ENCODE measurements at regions not wholly inside any gene's neighbourhood (a gene's known extent, or its start where the extent isn't known, plus 50 kb on each side); places are given as distances from the start of the nearest gene placed in this dataset.

DNA sequence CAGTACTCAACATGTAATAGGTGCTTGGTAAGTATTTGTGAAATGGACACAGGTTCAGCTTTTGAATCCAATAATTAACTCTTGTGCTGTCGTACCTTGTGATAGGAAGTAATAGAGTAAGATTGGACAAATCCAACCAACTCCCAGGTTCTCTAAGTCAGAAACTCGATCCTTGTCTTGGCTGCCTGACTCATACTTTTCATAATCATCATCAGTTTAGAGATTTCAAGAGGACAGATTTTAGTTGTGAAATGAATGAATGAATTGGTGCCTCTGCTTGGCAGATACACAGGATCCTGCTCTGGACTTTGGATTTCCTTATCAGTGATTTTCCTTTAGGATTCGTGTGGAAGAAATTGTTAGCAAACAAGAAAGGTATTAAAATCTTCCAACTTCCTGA lies 1145.2 kb downstream of the AACS start:
- no peak for DNase-seq (ENCODE audit: low read depth in 1 of 2, low spot score in 1 of 2)
- Histone ChIP-seq H3K27ac (replicated peaks) (no peak overlapping the region), H3K27me3 (ENCODE audit: insufficient read depth, poor library complexity, severe bottlenecking) (peaks cover 2% of the 10 kb centered on the region), H3K4me3 (replicated peaks; ENCODE audit: insufficient read depth, low read length) (no peak overlapping the region)
- no peak for TF ChIP-seq SPI1 (IDR thresholded peaks at IDR 0.05; ENCODE audit: borderline replicate concordance, low read depth)
- TF ChIP-seq, protein P1, sequence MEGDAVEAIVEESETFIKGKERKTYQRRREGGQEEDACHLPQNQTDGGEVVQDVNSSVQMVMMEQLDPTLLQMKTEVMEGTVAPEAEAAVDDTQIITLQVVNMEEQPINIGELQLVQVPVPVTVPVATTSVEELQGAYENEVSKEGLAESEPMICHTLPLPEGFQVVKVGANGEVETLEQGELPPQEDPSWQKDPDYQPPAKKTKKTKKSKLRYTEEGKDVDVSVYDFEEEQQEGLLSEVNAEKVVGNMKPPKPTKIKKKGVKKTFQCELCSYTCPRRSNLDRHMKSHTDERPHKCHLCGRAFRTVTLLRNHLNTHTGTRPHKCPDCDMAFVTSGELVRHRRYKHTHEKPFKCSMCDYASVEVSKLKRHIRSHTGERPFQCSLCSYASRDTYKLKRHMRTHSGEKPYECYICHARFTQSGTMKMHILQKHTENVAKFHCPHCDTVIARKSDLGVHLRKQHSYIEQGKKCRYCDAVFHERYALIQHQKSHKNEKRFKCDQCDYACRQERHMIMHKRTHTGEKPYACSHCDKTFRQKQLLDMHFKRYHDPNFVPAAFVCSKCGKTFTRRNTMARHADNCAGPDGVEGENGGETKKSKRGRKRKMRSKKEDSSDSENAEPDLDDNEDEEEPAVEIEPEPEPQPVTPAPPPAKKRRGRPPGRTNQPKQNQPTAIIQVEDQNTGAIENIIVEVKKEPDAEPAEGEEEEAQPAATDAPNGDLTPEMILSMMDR (IDR thresholded peaks at IDR 0.05; ENCODE audit: insufficient read depth, low read length): no peak
- no peak for TF ChIP-seq GABPA (IDR thresholded peaks at IDR 0.05; ENCODE audit: low read depth)
- TF ChIP-seq POLR2AphosphoS5 (IDR thresholded peaks at IDR 0.05; ENCODE audit: low read depth): no peak
- TF ChIP-seq, protein P2, sequence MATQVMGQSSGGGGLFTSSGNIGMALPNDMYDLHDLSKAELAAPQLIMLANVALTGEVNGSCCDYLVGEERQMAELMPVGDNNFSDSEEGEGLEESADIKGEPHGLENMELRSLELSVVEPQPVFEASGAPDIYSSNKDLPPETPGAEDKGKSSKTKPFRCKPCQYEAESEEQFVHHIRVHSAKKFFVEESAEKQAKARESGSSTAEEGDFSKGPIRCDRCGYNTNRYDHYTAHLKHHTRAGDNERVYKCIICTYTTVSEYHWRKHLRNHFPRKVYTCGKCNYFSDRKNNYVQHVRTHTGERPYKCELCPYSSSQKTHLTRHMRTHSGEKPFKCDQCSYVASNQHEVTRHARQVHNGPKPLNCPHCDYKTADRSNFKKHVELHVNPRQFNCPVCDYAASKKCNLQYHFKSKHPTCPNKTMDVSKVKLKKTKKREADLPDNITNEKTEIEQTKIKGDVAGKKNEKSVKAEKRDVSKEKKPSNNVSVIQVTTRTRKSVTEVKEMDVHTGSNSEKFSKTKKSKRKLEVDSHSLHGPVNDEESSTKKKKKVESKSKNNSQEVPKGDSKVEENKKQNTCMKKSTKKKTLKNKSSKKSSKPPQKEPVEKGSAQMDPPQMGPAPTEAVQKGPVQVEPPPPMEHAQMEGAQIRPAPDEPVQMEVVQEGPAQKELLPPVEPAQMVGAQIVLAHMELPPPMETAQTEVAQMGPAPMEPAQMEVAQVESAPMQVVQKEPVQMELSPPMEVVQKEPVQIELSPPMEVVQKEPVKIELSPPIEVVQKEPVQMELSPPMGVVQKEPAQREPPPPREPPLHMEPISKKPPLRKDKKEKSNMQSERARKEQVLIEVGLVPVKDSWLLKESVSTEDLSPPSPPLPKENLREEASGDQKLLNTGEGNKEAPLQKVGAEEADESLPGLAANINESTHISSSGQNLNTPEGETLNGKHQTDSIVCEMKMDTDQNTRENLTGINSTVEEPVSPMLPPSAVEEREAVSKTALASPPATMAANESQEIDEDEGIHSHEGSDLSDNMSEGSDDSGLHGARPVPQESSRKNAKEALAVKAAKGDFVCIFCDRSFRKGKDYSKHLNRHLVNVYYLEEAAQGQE (IDR thresholded peaks at IDR 0.05; ENCODE audit: insufficient replicate concordance, low read depth): no peak

DNA sequence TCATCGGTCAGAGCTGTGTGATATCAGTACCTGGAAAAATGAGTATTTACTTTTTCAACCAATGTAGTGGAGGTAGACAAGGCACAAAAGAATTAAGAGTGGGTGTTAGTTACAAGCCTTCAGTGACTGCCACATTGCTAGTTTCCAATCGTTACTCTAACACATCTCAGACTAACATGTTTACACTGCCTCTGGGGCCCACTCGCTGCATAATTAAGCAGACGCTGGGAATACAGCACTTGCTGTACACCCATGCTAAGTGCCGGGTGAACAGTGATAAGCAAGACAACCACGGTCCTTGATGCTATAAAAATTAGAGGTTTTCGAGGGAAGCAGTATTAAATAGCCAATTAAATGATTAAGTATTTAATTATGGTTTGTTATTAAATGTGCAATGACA lies 1147.6 kb downstream of the AACS start:
- no peak overlapping the region for H3K27ac ChIP-seq (replicated peaks)
- DNase-seq (ENCODE audit: low read depth in 1 of 2, low spot score in 1 of 2): no peak
- peaks cover 2% of the 10 kb centered on the region for H3K27me3 ChIP-seq (ENCODE audit: insufficient read depth, poor library complexity, severe bottlenecking)
- H3K4me3 ChIP-seq (replicated peaks; ENCODE audit: insufficient read depth, low read length): no peak overlapping the region
- TF ChIP-seq, protein P1 (IDR thresholded peaks at IDR 0.05; ENCODE audit: insufficient read depth, low read length): no peak
- TF ChIP-seq POLR2AphosphoS5 (IDR thresholded peaks at IDR 0.05; ENCODE audit: low read depth) (no peak), SPI1 (IDR thresholded peaks at IDR 0.05; ENCODE audit: borderline replicate concordance, low read depth) (no peak), GABPA (IDR thresholded peaks at IDR 0.05; ENCODE audit: low read depth) (no peak)
- TF ChIP-seq, protein P2 (IDR thresholded peaks at IDR 0.05; ENCODE audit: insufficient replicate concordance, low read depth): no peak

DNA sequence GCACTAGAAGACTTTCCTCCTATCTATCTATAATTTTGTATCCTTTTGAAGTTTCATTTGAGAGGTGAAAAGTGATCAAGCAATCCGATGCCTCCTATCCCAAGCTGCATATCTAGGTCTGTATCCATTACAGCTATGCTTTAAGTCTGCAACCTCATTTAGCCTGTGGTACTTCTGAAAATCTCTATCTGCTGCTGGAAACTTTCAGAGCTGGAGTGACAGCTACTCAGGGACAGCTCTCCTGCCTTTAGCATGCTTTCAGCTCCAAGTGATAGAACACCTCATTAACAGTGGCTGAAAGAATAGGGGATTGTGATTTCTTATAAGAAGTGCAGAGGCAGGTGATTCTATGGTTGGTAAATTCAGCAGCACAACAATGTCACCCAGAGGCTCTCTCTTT lies 1153.5 kb downstream of the AACS start:
- no peaks in the 10 kb centered on the region for H3K27me3 ChIP-seq (ENCODE audit: insufficient read depth, poor library complexity, severe bottlenecking)
- no peak overlapping the region for H3K27ac ChIP-seq (replicated peaks)
- no peak overlapping the region for H3K4me3 ChIP-seq (replicated peaks; ENCODE audit: insufficient read depth, low read length)
- DNase-seq (ENCODE audit: low read depth in 1 of 2, low spot score in 1 of 2): no peak
- TF ChIP-seq SPI1 (IDR thresholded peaks at IDR 0.05; ENCODE audit: borderline replicate concordance, low read depth): no peak
- no peak for TF ChIP-seq POLR2AphosphoS5 (IDR thresholded peaks at IDR 0.05; ENCODE audit: low read depth)
- no peak for TF ChIP-seq GABPA (IDR thresholded peaks at IDR 0.05; ENCODE audit: low read depth)
- TF ChIP-seq, protein P1 (IDR thresholded peaks at IDR 0.05; ENCODE audit: insufficient read depth, low read length): no peak
- TF ChIP-seq, protein P2 (IDR thresholded peaks at IDR 0.05; ENCODE audit: insufficient replicate concordance, low read depth): no peak

All from HL-60 (cell line).